Spleen (tissue), 7 donors: ENCODE measurements at regions not wholly inside any gene's neighbourhood (a gene's known extent, or its start where the extent isn't known, plus 50 kb on each side); places are given as distances from the start of the nearest gene placed in this dataset.

Experiments
- CTCF ChIP-seq, 11 experiments: fragments of 200-600 bp in 7 of 11; fragments of 450-650 bp in 4 of 11; sonication (generic) in 4 of 11; IDR thresholded peaks in 8 of 11; conservative IDR thresholded peaks in 3 of 11; 1 replicate in 7 of 11; 2 replicates in 4 of 11; pipeline versions ENCODE4 v1.4.0 to v1.8.0; 2016 to 2021; ENCODE audit warnings: antibody characterized with exemption in 11 of 11, inconsistent platforms in 4 of 11, mild to moderate bottlenecking in 1 of 11
- POLR2A ChIP-seq, 3 donors: fragments of 450-650 bp; IDR thresholded peaks; one replicate each; pipeline ENCODE4 v1.5.1; 2017; ENCODE audit warnings: antibody characterized with exemption in 3 of 3, mild to moderate bottlenecking in 1 of 3
- POLR2AphosphoS5 ChIP-seq, 3 donors: sonication (generic); formaldehyde crosslinking; IDR thresholded peaks; one replicate each; pipeline ENCODE4 v1.5.1; 2017; ENCODE audit warnings: antibody characterized with exemption in 3 of 3
- donor health status: DM: no; HTN: no; CAD: no; lungs with moderate emphysema.
- donor health status: DM: no; HTN: no; CAD: no.
- donor health status: DM: no; HTN: no; CAD: no.

- TF ChIP-seq CTCF (IDR thresholded peaks at IDR 0.05 in 8 of 11, conservative IDR thresholded peaks at IDR 0.05 in 3 of 11), result no peak
- TF ChIP-seq POLR2A (IDR thresholded peaks at IDR 0.05), result no peak
- TF ChIP-seq POLR2AphosphoS5 (IDR thresholded peaks at IDR 0.05), result no peak
Measured at GRCh38 chr5:67639976-67640375, 443.4 kb upstream of the CD180 start.
